ENCODE measurements at regions not wholly inside any gene's neighbourhood (a gene's known extent, or its start where the extent isn't known, plus 50 kb on each side); places are given as distances from the start of the nearest gene placed in this dataset.

DNA sequence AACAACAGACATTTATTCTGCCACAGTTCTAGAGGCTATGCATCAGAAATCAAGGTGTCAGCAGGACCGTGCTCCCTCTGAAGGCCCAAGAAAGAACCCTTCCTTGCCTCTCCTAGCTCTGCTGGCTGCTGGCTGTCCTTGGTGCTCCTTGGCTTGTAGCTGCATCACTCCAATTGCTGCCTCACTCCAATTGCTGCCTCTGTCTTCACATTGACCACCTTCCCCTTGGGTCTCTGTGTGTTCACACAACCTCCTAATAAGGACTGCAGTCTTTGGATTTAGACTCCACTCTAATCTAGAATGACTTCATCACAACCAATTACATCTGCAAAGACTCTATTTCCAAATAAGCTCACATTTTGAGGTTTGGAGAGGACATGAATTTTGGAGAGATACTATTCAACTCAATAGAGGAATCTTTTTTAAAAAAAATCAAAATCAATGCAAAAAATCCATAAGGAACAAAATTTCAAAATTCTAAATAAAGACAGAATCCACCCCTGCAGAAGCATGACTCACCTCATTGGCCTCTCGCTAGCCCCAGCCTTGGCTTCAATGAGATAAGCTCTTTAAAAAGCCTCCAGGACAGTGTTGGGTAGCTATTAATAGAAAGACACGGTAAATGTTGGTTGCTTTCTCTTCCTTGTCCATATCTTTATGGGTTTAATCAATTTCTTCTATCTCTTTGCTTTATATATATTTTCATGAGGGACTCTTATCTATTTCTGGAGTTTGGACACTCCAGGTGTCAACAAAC, 267.6 kb upstream of the MGAT5 start:
- ChIA-PET CTCF (no interaction called here), RAD21 (ENCODE audit: low non-redundant PET in 1 of 2, low total read pairs in 2 of 2, uncharacterized antibody in 2 of 2, unreplicated experiment in 2 of 2) (no interaction called here), POLR2A (no interaction called here)
- DNase-seq (ENCODE audit: low read depth, low spot score): no peak
- Histone ChIP-seq H3K4me3 (replicated peaks in 1 of 2; ENCODE audit: low read depth in 1 of 2, low read length in 2 of 2) (no peak overlapping the region), H3K4me2 (ENCODE audit: low read length) (0 out of 2 replicates have a peak overlapping the region, but pooled peaks have one; percentile 20), H3K27ac (ENCODE audit: low read depth, low read length) (no peak overlapping the region), H3K36me3 (ENCODE audit: control insufficient read depth in 1 of 2, insufficient read depth in 2 of 2, low read length in 2 of 2) (no peaks in the 10 kb centered on the region), H2AFZ (ENCODE audit: low read depth, low read length, poor library complexity, severe bottlenecking) (no peak overlapping the region), H3K27me3 (ENCODE audit: insufficient read depth, low read length) (no peaks in the 10 kb centered on the region), H3K9me2 (ENCODE audit: insufficient read depth) (no peaks in the 10 kb centered on the region), H3K4me1 (ENCODE audit: control insufficient read depth in 1 of 2, insufficient read depth in 2 of 2, low read length in 2 of 2) (peaks cover 2 to 5% of the 10 kb centered on the region in 2 experiments; a peak in 2 of 4 replicates), H4K20me1 (ENCODE audit: insufficient read depth) (no peaks in the 10 kb centered on the region), H3K9ac (ENCODE audit: low read length) (no peak overlapping the region), H3K79me2 (ENCODE audit: insufficient read depth, low read length) (no peaks in the 10 kb centered on the region), H3K9me3 (ENCODE audit: control insufficient read depth in 1 of 2, insufficient read depth in 1 of 2, low read depth in 1 of 2, low read length in 2 of 2) (no peaks in the 10 kb centered on the region; a peak in 1 of 4 replicates)
- no TSS peak for BruUV-seq (replicated peaks)
- intact Hi-C loops (cut with micrococcal nuclease): no loop called here
- ATAC-seq: no peak
- TF ChIP-seq, protein P1, sequence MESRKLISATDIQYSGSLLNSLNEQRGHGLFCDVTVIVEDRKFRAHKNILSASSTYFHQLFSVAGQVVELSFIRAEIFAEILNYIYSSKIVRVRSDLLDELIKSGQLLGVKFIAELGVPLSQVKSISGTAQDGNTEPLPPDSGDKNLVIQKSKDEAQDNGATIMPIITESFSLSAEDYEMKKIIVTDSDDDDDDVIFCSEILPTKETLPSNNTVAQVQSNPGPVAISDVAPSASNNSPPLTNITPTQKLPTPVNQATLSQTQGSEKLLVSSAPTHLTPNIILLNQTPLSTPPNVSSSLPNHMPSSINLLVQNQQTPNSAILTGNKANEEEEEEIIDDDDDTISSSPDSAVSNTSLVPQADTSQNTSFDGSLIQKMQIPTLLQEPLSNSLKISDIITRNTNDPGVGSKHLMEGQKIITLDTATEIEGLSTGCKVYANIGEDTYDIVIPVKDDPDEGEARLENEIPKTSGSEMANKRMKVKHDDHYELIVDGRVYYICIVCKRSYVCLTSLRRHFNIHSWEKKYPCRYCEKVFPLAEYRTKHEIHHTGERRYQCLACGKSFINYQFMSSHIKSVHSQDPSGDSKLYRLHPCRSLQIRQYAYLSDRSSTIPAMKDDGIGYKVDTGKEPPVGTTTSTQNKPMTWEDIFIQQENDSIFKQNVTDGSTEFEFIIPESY (IDR thresholded peaks at IDR 0.05; ENCODE audit: extremely low read depth, insufficient replicate concordance, low read length): no peak
- TF ChIP-seq, protein P2, sequence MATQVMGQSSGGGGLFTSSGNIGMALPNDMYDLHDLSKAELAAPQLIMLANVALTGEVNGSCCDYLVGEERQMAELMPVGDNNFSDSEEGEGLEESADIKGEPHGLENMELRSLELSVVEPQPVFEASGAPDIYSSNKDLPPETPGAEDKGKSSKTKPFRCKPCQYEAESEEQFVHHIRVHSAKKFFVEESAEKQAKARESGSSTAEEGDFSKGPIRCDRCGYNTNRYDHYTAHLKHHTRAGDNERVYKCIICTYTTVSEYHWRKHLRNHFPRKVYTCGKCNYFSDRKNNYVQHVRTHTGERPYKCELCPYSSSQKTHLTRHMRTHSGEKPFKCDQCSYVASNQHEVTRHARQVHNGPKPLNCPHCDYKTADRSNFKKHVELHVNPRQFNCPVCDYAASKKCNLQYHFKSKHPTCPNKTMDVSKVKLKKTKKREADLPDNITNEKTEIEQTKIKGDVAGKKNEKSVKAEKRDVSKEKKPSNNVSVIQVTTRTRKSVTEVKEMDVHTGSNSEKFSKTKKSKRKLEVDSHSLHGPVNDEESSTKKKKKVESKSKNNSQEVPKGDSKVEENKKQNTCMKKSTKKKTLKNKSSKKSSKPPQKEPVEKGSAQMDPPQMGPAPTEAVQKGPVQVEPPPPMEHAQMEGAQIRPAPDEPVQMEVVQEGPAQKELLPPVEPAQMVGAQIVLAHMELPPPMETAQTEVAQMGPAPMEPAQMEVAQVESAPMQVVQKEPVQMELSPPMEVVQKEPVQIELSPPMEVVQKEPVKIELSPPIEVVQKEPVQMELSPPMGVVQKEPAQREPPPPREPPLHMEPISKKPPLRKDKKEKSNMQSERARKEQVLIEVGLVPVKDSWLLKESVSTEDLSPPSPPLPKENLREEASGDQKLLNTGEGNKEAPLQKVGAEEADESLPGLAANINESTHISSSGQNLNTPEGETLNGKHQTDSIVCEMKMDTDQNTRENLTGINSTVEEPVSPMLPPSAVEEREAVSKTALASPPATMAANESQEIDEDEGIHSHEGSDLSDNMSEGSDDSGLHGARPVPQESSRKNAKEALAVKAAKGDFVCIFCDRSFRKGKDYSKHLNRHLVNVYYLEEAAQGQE (IDR thresholded peaks at IDR 0.05; ENCODE audit: low read depth): no peak
- TF ChIP-seq RAD21 (IDR thresholded peaks at IDR 0.05; ENCODE audit: low read depth) (no peak), ZFX (IDR thresholded peaks at IDR 0.05) (no peak), POLR2A (IDR thresholded peaks at IDR 0.05; ENCODE audit: borderline replicate concordance, extremely low read depth, insufficient read depth, insufficient read length) (no peak), CEBPB (IDR thresholded peaks at IDR 0.05; ENCODE audit: low read depth) (no peak)
